H1 (cell line): ENCODE measurements at regions not wholly inside any gene's neighbourhood (a gene's known extent, or its start where the extent isn't known, plus 50 kb on each side); places are given as distances from the start of the nearest gene placed in this dataset.
A peak's percentile ranks its signal among the peaks of the same experiment; 100 is the strongest.

Source experiments
- CTCF ChIA-PET: fragments of 300-600 bp; sonication (Branson Sonifier 250); formaldehyde crosslinking; loops from one replicate; lab custom pipeline; 2021; ENCODE audit not compliant: partially characterized antibody; lab: Charles Lee
- POLR2A ChIA-PET: fragments of 300-600 bp; sonication (Branson Sonifier 250); formaldehyde crosslinking; loops from one replicate; lab custom pipeline; 2021; ENCODE audit warnings: inconsistent platforms; ENCODE audit not compliant: partially characterized antibody; lab: Charles Lee
- DNase-seq, 2 experiments: peaks; one replicate each; pipeline versions ENCODE4 v3.0.0 to v3.0.0-alpha.2; 2010 to 2022; ENCODE audit warnings: low spot score in 2 of 2, low read depth in 1 of 2, mixed read lengths in 1 of 2
- FAIRE-seq: peaks from 2 replicates; lab custom pipeline; 2011; peaks lifted over from hg19 to GRCh38; lab: Jason Lieb, UNC
- H2AFZ ChIP-seq: 2 replicates; pipeline ENCODE4 v1.8.1; 2012; ENCODE audit warnings: low read length, inconsistent platforms
- H2AK5ac ChIP-seq: 2 replicates; pipeline ENCODE4 v1.6.1; 2013; ENCODE audit warnings: low read depth, low read length
- H2BK120ac ChIP-seq: replicated peaks from 2 replicates; pipeline ENCODE3; 2013; ENCODE audit warnings: low read depth, low read length, inconsistent platforms
- H2BK12ac ChIP-seq: 2 replicates; pipeline ENCODE4 v1.6.1; 2013; ENCODE audit warnings: low read depth, low read length
- H2BK15ac ChIP-seq: 2 replicates; pipeline ENCODE4 v1.6.1; 2013; ENCODE audit warnings: low read length
- H2BK20ac ChIP-seq: 2 replicates; pipeline ENCODE4 v1.6.1; 2013; ENCODE audit warnings: low read length
- H2BK5ac ChIP-seq: 2 replicates; pipeline ENCODE4 v1.6.1; 2013; ENCODE audit warnings: low read depth, low read length
- H3K14ac ChIP-seq: 2 replicates; pipeline ENCODE4 v1.6.1; 2013; ENCODE audit warnings: inconsistent platforms; ENCODE audit not compliant: insufficient read length
- H3K18ac ChIP-seq: 2 replicates; pipeline ENCODE4 v1.6.1; 2013; ENCODE audit warnings: low read length; ENCODE audit errors: extremely low read depth
- H3K23ac ChIP-seq: 2 replicates; pipeline ENCODE4 v1.6.1; 2013; ENCODE audit warnings: inconsistent platforms; ENCODE audit not compliant: insufficient read length
- H3K23me2 ChIP-seq: 2 replicates; pipeline ENCODE4 v1.6.1; 2013; ENCODE audit warnings: low read depth, low read length
- H3K27ac ChIP-seq: 2 replicates; pipeline ENCODE4 v1.6.1; 2011; ENCODE audit warnings: low read depth, low read length, inconsistent platforms
- H3K27me3 ChIP-seq, 4 experiments: replicated peaks in 1 of 4; 1 replicate in 1 of 4; 2 replicates in 3 of 4; pipeline versions ENCODE4 v1.6.1 to v1.8.1; 2011 to 2013; ENCODE audit warnings: low read length in 3 of 4, mild to moderate bottlenecking in 3 of 4, inconsistent platforms in 2 of 4, mixed read lengths in 2 of 4, moderate library complexity in 1 of 4; ENCODE audit not compliant: control insufficient read depth in 3 of 4, insufficient read depth in 3 of 4; ENCODE audit errors: extremely low read depth in 1 of 4
- H3K36me3 ChIP-seq, 4 experiments: 2 replicates each; pipeline versions ENCODE4 v1.6.1 to v1.8.1; 2011 to 2013; ENCODE audit warnings: mild to moderate bottlenecking in 4 of 4, low read length in 3 of 4, moderate library complexity in 2 of 4, control low read depth in 1 of 4, inconsistent platforms in 1 of 4; ENCODE audit not compliant: insufficient read depth in 4 of 4, control insufficient read depth in 2 of 4
- H3K4ac ChIP-seq: replicated peaks from 2 replicates; pipeline ENCODE3; 2013; ENCODE audit warnings: low read length, low read depth, mixed read lengths, inconsistent platforms; ENCODE audit not compliant: insufficient read length
- H3K4me1 ChIP-seq, 4 experiments: replicated peaks in 1 of 4; 1 replicate in 1 of 4; 2 replicates in 3 of 4; pipeline versions ENCODE4 v1.6.1 to v1.8.1; 2011 to 2013; ENCODE audit warnings: low read length in 3 of 4, inconsistent platforms in 2 of 4, mixed read lengths in 1 of 4; ENCODE audit not compliant: insufficient read depth in 4 of 4, control insufficient read depth in 3 of 4
- H3K4me2 ChIP-seq, 2 experiments: 2 replicates each; pipeline versions ENCODE4 v1.6.1 to v1.8.1; 2011 to 2013; ENCODE audit warnings: low read depth in 2 of 2, low read length in 2 of 2, control low read depth in 1 of 2, inconsistent platforms in 1 of 2, mild to moderate bottlenecking in 1 of 2; ENCODE audit not compliant: insufficient read depth in 1 of 2
- H3K4me3 ChIP-seq, 4 experiments: fragments of 200-600, 300-600 bp in 1 of 4; sonication (generic), shearing (Covaris generic), sonication (Bioruptor Twin) in 1 of 4; 2 replicates each; pipeline versions ENCODE4 v1.5.1 to v1.8.1; 2011 to 2016; ENCODE audit warnings: low read length in 4 of 4, low read depth in 3 of 4, control low read depth in 2 of 4, inconsistent platforms in 2 of 4, mild to moderate bottlenecking in 2 of 4, mixed read lengths in 1 of 4, moderate library complexity in 1 of 4; ENCODE audit not compliant: insufficient read depth in 2 of 4; ENCODE audit errors: extremely low read depth in 1 of 4
- H3K56ac ChIP-seq: replicated peaks from 2 replicates; pipeline ENCODE3; 2013; ENCODE audit warnings: low read depth, mild to moderate bottlenecking, mixed read lengths, low read length, inconsistent platforms; ENCODE audit not compliant: insufficient read length
- H3K79me1 ChIP-seq: 2 replicates; pipeline ENCODE4 v1.6.1; 2013; ENCODE audit warnings: low read depth, low read length, control low read depth
- H3K79me2 ChIP-seq, 2 experiments: 2 replicates each; pipeline versions ENCODE4 v1.6.1 to v1.8.1; 2012 to 2013; ENCODE audit warnings: low read length in 2 of 2, mild to moderate bottlenecking in 2 of 2, inconsistent platforms in 1 of 2; ENCODE audit not compliant: insufficient read depth in 2 of 2, control insufficient read depth in 1 of 2
- H3K9ac ChIP-seq, 4 experiments: replicated peaks in 1 of 4; 1 replicate in 1 of 4; 2 replicates in 3 of 4; pipeline versions ENCODE4 v1.6.1 to v1.8.1; 2011 to 2013; ENCODE audit warnings: low read depth in 3 of 4, low read length in 3 of 4, control low read depth in 2 of 4, mild to moderate bottlenecking in 2 of 4, moderate library complexity in 2 of 4, inconsistent platforms in 1 of 4; ENCODE audit errors: extremely low read depth in 1 of 4
- H3K9me3 ChIP-seq, 2 experiments: 2 replicates each; pipeline versions ENCODE4 v1.6.1 to v1.8.1; 2012 to 2013; ENCODE audit warnings: mild to moderate bottlenecking in 2 of 2, moderate library complexity in 2 of 2, control low read depth in 1 of 2, inconsistent platforms in 1 of 2, low read depth in 1 of 2, low read length in 1 of 2, mixed read lengths in 1 of 2; ENCODE audit not compliant: insufficient read depth in 2 of 2
- H4K20me1 ChIP-seq, 2 experiments: replicated peaks in 1 of 2; 2 replicates each; pipeline versions ENCODE3 to v1.8.1; 2011 to 2013; ENCODE audit warnings: inconsistent platforms in 2 of 2, low read length in 2 of 2, mild to moderate bottlenecking in 1 of 2; ENCODE audit not compliant: insufficient read depth in 2 of 2, control insufficient read depth in 1 of 2
- H4K5ac ChIP-seq: 2 replicates; pipeline ENCODE4 v1.6.1; 2013; ENCODE audit warnings: low read length, low read depth, mixed read lengths, inconsistent platforms; ENCODE audit not compliant: insufficient read length
- H4K8ac ChIP-seq: 2 replicates; pipeline ENCODE4 v1.8.0; 2013; ENCODE audit warnings: mild to moderate bottlenecking, moderate library complexity, low read length, inconsistent platforms; ENCODE audit not compliant: insufficient read depth; ENCODE audit errors: extremely low read depth
- H4K91ac ChIP-seq: replicated peaks from 2 replicates; pipeline ENCODE3; 2013; ENCODE audit warnings: low read length, mixed read lengths, inconsistent platforms; ENCODE audit not compliant: insufficient read length
- FOSL1 ChIP-seq: IDR thresholded peaks from 2 replicates; pipeline ENCODE4 v1.6.1; 2011; ENCODE audit warnings: mild to moderate bottlenecking, low read depth, low read length, moderate library complexity; ENCODE audit not compliant: insufficient read depth
- KDM5A ChIP-seq: fragments of 200-600 bp; IDR thresholded peaks from 2 replicates; pipeline ENCODE4 v1.7.1; 2012; ENCODE audit warnings: mild to moderate bottlenecking, low read length, inconsistent platforms, mixed read lengths
- NANOG ChIP-seq: IDR thresholded peaks from 2 replicates; pipeline ENCODE4 v1.6.1; 2011; ENCODE audit warnings: low read length, low read depth, mild to moderate bottlenecking, inconsistent platforms; ENCODE audit not compliant: insufficient read depth, poor library complexity, severe bottlenecking
- NRF1 ChIP-seq: IDR thresholded peaks from 2 replicates; pipeline ENCODE4 v1.6.1; 2011; ENCODE audit warnings: mild to moderate bottlenecking, low read depth, low read length, improper control_type of control experiment
- RBBP5 ChIP-seq: IDR thresholded peaks from 2 replicates; pipeline ENCODE4 v1.7.1; 2012; ENCODE audit warnings: low read depth, mild to moderate bottlenecking, inconsistent platforms, low read length, moderate library complexity, borderline replicate concordance
- RNF2 ChIP-seq: fragments of 200-900, 300-1000 bp; sonication (generic); IDR thresholded peaks from 2 replicates; pipeline ENCODE4 v1.7.1; 2016; ENCODE audit warnings: borderline replicate concordance, low read depth, mild to moderate bottlenecking, antibody characterized with exemption, low read length; ENCODE audit not compliant: poor library complexity, severe bottlenecking; ENCODE audit errors: missing control alignments
- RXRA ChIP-seq: IDR thresholded peaks from 2 replicates; pipeline ENCODE4 v1.6.1; 2011; ENCODE audit warnings: low read depth, mild to moderate bottlenecking, low read length, moderate library complexity; ENCODE audit not compliant: insufficient read depth
- TAF7 ChIP-seq: optimal IDR thresholded peaks from 2 replicates; pipeline ENCODE3; 2011; ENCODE audit warnings: low read depth, mild to moderate bottlenecking, inconsistent platforms, low read length, moderate library complexity, borderline replicate concordance
- WGBS, 2 experiments: shearing (Covaris generic) in 1 of 2; methylation state at CpG; one replicate each; pipeline versions ENCODE4 v1.1.6 to v1.1.7; 2013 to 2015; ENCODE audit warnings: low lambda C conversion rate in 2 of 2, mixed read lengths in 2 of 2, inconsistent platforms in 1 of 2, low coverage in 1 of 2, missing lambda C conversion rate in 1 of 2; ENCODE audit not compliant: insufficient replicate concordance in 2 of 2, insufficient coverage in 1 of 2, insufficient read length in 1 of 2; ENCODE audit errors: extremely low coverage in 1 of 2, missing lambda C conversion rate in 1 of 2; 5-methylcytosine and 5-hydroxymethylcytosine counted together
- TF ChIP-seq, protein P1 (sequence below): IDR thresholded peaks from 2 replicates; pipeline ENCODE4 v1.6.1; 2011; ENCODE audit warnings: low read depth, mild to moderate bottlenecking, low read length; ENCODE audit not compliant: insufficient read depth
- TF ChIP-seq, protein P2 (sequence below), 3 experiments: IDR thresholded peaks; 1 replicate in 2 of 3; 2 replicates in 1 of 3; pipeline versions ENCODE4 v1.5.1 to v1.6.1; 2011; ENCODE audit warnings: low read length in 3 of 3, mild to moderate bottlenecking in 3 of 3, inconsistent platforms in 2 of 3, low read depth in 1 of 3, moderate library complexity in 1 of 3; ENCODE audit not compliant: insufficient read depth in 1 of 3; ENCODE audit errors: control extremely low read depth in 1 of 3

DNA sequence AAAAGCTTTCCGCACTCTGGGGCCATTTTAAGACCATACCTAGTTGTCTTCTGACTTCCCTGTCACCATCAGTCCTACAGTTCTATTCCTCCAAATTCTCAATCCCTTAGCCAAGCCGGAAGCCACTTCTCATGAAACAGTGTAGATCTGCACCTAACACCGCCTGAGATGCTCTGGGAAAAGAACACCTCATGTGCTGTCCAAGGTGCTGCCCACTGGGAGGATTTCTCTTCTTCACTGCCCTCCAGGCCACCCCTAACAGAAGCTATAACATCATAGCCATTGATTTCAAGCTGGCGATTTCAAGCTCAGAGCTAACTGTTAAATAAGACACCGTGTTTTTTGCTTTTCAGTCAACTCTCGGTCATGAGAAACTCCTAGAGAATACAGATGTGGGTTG lies 559.3 kb downstream of the CCDC171 start:
- Histone ChIP-seq H3K4me3 (no peak overlapping the region), H2AFZ (no peak overlapping the region), H3K4ac (no peak overlapping the region), H3K79me1 (no peaks in the 10 kb centered on the region), H3K23me2 (no peaks in the 10 kb centered on the region; the same call in 1 of the 2 replicates), H3K36me3 (no peaks in the 10 kb centered on the region), H2BK12ac (no peak overlapping the region), H3K27ac (no peak overlapping the region), H2BK15ac (no peak overlapping the region), H3K56ac (no peak overlapping the region), H3K18ac (no peak overlapping the region), H4K20me1 (no peaks in the 10 kb centered on the region), H4K5ac (no peak overlapping the region), H2BK5ac (no peak overlapping the region), H4K8ac (no peak overlapping the region), H2BK20ac (no peak overlapping the region), H3K9me3 (no peaks in the 10 kb centered on the region), H3K14ac (no peak overlapping the region), H3K27me3 (no peaks in the 10 kb centered on the region), H2BK120ac (no peak overlapping the region), H2AK5ac (no peak overlapping the region), H3K23ac (no peak overlapping the region), H3K79me2 (no peaks in the 10 kb centered on the region), H3K9ac (no peak overlapping the region), H3K4me1 (no peaks in the 10 kb centered on the region), H3K4me2 (no peak overlapping the region), H4K91ac (no peak overlapping the region)
- POLR2A ChIA-PET: no interaction called here
- CTCF ChIA-PET: interaction anchor here (0.6 to 1.7 kb wide), 2 partner anchors 19 to 988 kb away, joined by 3 to 7 read pairs; no protein-coding TSS in a partner anchor
- WGBS, 2 experiments: 91% methylated on average over 6 of the region's 6 CpGs; no CpG with 5 or more reads in 1 of the 2 experiments
- FAIRE-seq (no peak), DNase-seq (peak in 1 of 2 experiments; percentile 40)
- TF ChIP-seq RBBP5: no peak
- no peak for TF ChIP-seq FOSL1
- no peak for TF ChIP-seq RXRA
- TF ChIP-seq RNF2: no peak
- TF ChIP-seq, protein P1, sequence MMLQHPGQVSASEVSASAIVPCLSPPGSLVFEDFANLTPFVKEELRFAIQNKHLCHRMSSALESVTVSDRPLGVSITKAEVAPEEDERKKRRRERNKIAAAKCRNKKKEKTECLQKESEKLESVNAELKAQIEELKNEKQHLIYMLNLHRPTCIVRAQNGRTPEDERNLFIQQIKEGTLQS: no peak
- no peak for TF ChIP-seq NRF1
- TF ChIP-seq, protein P2, sequence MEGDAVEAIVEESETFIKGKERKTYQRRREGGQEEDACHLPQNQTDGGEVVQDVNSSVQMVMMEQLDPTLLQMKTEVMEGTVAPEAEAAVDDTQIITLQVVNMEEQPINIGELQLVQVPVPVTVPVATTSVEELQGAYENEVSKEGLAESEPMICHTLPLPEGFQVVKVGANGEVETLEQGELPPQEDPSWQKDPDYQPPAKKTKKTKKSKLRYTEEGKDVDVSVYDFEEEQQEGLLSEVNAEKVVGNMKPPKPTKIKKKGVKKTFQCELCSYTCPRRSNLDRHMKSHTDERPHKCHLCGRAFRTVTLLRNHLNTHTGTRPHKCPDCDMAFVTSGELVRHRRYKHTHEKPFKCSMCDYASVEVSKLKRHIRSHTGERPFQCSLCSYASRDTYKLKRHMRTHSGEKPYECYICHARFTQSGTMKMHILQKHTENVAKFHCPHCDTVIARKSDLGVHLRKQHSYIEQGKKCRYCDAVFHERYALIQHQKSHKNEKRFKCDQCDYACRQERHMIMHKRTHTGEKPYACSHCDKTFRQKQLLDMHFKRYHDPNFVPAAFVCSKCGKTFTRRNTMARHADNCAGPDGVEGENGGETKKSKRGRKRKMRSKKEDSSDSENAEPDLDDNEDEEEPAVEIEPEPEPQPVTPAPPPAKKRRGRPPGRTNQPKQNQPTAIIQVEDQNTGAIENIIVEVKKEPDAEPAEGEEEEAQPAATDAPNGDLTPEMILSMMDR (IDR thresholded peaks at IDR 0.05; ENCODE audit: control extremely low read depth in 1 of 3, insufficient read depth in 1 of 3, low read depth in 1 of 3, low read length in 3 of 3): no peak
- TF ChIP-seq KDM5A: no peak
- TF ChIP-seq NANOG: no peak
- no peak for TF ChIP-seq TAF7
